ENCODE measurements at regions not wholly inside any gene's neighbourhood (a gene's known extent, or its start where the extent isn't known, plus 50 kb on each side); places are given as distances from the start of the nearest gene placed in this dataset.
"Not testable (repeated sequence)": the region's sequence is repeated elsewhere in the genome, so short reads cannot be mapped to it uniquely, and the experiment has no call there.

DNA sequence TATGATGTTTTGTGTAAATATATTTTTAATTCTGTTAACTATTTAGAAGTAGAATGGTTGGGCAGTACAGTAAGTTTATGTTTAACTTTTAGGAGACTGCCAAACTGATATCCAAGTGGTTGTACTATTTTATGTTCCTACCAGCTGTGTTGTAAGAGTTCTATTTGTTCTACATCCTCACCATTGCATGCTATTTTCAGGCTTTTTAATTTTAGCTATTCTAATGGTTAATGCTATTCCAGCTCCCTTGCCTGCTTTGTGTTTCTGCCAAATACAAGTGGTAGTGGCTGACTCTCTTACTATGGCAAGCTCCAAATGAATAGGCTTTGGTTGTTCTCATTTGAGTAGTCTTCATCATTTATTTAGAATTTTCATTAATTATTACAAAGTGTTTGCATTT is 476.4 kb downstream of the KIF4B start:
- no peak for DNase-seq

DNA sequence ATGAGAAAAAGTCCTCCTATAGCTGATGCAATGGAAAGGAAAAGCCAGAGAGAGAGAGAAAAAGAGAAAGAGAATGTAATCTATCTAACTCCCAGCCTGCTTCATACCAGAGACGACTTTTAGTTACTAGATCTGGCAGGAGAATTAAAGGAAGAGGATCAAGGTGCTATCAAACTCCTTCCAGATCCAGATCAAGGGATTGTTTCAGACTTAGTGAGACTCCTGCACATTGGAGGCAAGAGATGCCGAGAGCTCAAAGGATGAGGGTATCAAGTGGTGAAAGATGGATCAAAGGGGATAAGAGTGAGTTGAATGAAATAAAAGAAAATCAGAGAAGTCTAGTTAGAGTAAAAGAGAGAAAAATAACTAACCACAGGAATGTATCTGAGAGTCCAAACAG is 478.6 kb downstream of the KIF4B start:
- no peak for DNase-seq

DNA sequence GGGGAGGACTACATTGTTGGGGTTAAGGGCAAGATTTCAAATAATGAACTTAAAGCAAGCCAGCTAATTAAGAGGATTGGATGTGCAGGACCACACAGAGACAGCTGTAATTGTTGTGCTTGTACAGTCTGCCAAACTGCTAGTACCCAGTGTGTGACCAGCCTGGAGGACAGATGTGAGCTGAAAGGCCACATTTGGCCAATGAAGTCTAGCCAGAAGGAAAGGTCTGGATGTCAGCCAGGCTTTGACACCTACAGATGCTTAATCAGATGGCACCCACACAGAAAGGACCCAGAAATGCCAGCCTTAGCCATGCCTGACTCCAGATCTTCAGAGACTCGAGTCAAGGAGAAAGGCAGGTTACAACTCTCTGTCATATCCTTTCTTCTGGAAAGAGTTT is 491.1 kb downstream of the KIF4B start:
- no peak for DNase-seq

DNA sequence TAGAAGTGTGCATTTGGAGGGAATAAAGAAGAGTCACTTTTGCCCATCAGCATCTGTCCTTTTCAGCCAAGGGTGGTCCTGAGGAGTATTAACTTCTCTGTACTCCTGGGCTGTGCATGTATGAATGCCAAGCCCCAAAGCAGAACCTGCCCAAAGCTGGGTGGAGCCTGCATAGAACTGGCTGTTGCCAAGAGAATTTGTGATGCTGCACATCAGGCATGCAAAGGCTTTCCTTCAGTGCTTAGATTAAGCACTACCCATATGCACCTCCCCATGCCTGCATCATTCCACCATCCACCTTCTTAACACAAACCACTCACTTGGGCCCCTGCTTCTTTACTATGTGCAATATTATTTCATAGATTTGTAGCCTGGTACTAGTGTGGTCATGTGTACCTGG is 493.8 kb downstream of the KIF4B start:
- DNase-seq, result no peak

DNA sequence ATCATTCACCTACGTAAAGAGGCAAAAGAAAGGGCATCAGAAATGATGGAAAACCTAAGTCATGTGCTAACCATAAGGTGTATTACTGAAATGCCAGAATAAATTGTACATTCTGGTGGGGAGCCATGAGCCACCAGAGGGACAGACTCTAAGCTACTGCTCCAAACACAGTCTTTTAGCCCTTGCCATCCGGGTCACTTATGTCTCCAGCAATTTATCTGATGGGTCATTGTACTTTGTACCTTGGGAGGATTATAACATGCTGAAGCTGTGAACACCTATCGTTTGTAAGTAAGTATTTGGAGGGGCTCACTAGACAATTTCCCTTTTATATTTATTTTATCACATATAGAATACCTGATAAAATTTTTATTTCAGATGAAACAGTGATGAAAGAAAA is 495.1 kb downstream of the KIF4B start:
- DNase-seq, result no peak

DNA sequence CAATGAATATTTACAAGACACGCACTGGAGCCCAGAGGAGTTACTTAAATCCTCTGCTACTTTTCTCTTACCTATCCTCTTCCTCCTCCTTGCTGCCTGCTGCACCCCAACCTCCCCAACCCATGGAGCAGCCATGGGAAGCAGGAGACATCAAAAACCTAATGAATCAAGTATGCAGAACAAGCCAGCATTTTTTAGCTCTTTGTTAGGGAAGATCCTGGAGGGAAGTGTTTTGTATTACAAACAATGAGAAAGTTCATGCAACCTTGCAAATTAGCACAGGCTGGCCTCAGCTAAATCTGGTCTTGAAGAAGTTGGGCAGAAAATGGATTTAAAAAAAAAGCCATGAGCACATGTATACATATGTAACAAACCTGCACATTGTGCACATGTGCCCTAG is 498.8 kb downstream of the KIF4B start:
- no peak for DNase-seq

DNA sequence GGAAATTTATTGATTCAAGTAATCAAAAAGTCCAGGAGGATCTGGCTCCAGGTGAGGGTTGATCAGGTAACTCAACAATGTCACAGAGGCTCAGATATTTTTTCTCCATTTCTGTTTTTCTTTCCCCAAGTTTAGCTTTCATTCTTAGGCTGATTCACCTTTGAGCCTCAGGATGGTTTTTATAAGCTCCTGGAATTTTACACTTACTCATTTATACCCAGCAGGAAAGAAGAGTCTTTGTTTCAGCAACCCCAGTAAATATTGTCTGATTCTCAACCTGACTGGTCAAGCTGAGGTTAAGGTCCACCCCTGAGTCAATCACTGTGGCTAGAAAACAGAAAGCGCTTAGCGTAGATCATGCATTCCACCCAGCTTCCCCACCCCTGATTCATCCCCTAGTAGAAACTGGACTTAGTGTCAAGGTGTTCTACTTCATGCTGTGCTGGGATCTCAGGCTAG is 500.6 kb downstream of the KIF4B start:
- DNase-seq, result no peak

DNA sequence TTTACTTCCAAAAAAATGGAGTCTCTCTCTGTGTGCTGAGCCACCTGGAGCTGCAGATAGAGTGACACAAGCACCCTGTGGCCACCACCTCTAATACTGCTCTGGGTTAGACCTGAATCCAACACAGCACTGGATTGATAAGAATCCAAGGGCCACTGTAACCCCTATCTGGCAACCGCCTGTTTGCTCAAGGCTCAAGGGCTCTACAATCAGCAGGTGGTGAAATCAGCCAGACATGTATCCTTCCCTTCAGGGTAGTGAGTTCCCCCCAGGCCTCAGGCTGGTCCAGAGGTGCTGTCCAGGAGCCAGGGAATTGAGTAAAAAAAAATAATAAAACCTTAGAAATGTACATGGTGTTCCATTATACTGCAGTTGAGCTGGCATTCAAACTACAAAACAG is 509.0 kb downstream of the KIF4B start:
- DNase-seq, result no peak

DNA sequence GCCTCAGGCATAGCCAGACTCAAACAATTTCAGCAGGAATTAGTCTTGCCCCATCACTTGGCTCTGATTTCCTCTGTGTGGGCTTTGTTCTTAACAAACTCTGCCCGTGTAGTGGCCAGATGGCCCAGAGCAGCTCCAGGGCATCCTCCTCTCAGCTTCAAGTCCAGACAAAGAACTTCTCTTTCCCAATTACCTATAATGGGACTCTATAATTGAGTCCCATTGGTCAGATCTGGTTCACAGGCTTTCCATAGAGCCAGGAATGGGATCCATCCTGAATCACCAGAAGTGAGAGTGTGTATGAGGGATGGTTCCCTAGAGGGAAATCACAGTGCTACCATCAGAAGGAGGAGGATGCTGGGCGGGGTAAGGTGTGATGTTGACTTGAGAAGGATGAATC is 515.8 kb downstream of the KIF4B start:
- no peak for DNase-seq

DNA sequence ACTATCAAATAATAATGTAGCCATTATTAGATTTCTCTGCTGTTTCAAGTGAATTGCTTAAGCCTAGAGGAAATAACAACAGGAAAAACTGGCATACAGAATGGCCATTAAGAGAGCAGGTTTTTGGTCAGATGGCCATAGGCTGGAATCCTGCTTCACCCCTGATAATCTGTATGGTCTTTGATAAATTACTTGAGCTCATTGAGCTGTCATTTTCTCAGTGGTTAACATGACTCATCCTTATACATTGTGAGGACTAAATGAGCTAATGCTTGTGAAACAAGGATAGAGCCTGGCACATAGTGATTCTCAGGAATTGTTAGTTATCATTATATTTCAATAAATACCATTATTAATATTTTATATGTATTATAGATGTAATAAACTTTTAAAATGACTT is 516.5 kb downstream of the KIF4B start:
- DNase-seq, result no peak

DNA sequence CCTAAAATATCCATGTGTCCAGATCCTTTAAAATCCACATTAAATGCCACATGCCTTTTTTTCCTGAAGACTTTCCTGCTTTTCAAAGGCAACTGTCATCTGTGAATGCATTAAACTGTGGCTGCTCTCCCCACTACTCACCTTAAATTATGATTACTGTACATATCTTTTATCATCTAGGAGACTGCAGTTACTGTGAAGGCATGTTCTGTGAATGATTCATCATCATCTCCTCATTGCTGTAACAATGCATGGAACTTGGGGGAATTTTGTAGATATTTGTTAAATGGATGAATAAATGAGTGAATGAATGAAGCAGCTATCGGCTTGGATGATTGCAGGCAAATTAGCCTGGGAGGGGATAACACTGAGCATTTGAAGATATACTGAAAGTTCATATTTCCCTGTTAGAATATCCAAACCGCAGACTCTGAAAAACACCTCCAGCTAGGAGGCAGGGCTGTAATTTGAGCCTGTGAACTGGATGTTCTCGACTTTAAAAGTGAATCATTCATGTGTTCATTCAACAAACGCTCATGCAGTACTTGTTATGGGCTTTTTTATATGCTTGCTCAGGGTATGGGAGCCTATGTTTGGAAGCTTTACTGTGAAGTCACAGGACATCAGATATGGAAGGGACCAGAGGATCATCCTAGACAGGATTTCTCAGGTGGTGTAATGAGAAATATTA is 519.2 kb downstream of the KIF4B start:
- no peak for DNase-seq

DNA sequence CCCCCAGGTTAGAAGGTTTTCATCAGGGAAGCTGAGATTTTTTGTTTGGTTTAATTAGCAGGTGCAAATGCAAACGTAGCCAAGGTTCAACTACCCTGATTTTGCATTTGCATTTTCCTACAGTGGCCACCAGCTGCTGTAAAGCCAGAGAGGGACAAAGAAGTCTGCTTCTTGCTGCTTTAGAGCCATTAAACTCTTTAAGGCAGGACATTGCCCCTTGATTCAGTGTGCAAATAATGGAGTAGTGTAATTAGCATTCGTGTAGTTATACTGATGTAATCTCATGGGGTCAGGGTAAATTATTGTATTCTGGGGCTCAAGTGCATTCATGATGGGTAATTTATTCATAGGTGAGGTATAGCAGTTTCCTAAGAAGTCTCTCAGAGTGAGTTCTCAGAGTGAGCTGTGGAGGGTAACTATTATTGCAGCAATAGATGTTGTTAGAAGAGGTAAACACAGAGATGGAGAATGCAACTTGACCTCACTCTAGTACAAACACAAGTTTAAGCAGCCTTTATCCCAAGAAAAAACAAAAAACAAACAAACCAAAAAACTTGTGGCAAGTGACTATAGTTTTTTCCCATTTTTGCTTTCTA is 526.5 kb downstream of the KIF4B start:
- DNase-seq, result no peak

DNA sequence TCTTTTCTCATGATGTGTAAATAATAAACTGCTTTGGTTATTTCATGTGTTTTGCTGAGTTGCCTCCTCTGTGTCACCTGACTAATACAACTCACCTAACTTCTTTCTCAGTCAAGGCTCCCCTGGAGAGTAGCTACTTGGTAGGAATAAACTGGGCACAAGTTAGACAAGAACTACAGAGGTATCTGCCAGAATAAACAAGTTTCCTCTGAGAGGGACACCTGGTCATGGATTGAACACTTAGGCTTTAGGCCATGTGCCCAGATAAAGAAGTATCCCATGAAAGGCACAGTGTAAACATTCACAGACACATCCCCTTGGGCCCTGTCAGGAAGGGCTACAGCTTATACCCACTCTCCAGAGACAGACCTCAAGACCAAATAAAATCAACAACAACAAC is 532.5 kb downstream of the KIF4B start:
- DNase-seq, result no peak

DNA sequence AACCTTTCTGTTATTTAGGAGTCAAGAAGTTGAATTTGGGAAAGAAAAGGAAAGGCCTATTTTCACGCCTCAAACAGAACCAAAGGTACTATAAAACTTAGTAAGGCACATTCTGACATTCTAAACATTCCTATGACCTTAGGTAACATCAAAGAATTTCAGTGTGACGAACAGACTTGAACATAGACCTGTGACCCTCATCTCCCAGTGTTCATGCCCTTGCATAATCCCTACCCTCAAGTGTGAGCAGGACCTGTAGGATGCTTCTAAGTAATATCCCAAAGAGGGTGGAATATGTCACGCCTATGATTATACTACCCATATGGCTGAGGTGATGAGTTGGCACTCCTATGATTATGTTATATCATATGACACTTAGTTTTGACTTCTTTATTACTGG is 540.9 kb downstream of the KIF4B start:
- DNase-seq, result no peak

DNA sequence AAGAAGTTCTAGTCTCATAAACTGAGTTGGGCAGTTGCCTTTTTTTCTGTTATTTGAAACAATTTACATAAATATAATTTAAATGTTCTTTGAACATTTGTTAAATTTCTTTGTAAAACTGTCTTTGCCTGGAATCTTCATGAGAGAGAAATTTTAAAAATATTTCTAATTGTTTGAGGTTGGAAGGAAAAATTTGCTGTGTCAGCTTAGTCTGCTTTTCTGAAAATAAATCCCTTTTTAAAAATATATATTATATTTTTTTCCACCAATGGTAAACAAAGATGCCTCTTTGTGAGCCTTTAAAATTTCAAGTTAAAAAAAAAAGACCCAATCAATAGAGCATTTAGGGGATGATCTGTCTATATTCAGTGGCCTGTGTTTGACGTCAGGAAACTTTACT is 542.7 kb downstream of the KIF4B start:
- DNase-seq, result no peak

DNA sequence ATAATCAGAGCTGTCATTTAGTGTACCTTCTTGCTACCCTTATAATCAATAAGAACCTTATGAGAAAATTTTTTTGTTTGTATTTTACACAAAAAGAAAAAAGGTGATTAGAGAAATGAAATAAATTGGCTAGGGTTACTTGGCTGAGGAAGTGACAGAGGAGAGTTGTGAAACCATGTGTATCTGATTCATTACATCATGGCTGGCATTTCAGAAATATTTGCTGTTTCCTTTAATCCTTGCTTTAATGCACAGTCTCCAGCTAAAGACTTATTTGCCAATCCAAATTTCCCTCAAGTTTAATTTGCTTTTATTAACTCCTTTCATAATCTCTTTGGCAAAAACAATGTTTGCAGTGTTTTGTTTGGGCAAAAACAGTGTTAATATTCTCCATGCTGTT is 543.1 kb downstream of the KIF4B start:
- DNase-seq, result no peak

DNA sequence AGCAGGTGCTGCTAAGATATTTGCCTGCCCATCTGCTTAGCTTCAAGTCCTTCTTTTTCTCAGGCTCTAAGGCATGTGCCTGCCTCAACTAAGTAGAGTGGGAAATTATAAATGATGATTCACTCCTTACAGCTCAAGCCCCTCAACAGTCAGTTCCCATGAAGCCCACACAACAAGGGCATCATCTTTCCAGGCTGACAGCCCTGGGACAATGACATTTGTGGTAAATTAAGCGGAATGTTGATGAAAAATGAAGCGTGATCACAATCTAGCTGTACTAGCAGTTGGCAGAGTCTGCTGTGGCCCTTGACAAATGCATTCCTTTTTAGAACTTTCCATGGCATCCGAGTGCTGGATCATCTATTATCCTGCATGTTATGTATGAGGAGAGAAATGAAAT is 548.6 kb downstream of the KIF4B start:
- DNase-seq, result no peak

DNA sequence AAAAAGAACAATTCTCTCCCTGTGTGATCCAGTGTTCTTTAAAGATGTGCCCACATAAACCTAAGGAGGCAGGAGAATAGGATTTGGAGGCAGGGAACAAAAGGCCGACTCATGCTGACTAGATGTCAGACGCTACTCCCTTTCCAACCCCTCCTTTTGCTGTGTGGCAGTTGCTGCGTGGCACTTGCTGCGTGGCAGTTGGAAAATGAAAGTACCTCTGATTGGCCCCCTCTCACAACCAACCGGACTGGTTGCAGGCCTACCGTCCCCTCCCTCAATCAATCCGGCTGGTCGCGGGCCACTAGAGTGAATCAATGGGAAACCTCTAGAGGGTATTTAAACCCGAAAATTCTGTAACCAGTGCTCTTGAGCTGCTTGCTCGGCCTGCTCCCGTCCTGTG is 551.0 kb downstream of the KIF4B start:
- DNase-seq, result no peak

DNA sequence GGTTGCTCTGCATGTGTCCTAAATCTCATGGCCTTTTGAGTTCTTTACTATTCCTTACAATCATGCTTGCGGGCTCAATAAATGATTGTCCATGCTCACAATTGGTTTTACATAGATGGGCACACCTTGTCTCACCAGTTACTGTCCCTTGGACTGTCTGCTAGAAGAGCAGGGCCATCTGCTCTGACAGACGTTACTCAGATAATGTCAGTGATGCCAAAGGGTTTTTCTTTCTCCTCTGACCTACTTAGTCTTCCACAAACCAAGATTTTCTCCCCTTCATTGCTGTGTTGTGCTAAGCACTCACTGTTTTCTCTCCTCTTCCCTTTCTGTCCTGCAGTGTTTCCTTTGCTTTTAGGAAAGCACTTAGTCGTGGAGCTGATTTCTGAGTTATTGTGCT is 562.3 kb downstream of the KIF4B start:
- DNase-seq, result no peak

DNA sequence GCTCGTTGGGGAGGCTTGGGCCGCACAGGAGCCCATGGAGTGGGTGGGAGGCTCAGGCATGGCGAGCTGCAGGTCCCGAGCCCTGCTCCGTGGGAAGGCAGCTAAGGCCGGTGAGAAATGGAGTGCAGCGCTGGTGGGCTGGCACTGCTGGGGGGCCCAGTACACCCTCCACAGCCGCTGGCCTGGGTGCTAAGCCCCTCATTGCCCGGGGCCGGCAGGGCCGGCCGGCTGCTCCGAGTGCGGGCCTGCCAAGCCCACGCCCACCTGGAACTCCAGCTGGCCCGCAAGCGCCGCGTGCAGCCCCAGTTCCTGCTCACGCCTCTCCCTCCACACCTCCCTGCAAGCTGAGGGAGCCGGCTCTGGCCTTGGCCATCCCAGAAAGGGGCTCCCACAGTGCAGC is 573.3 kb downstream of the KIF4B start:
- not testable (repeated sequence) for DNase-seq

DNA sequence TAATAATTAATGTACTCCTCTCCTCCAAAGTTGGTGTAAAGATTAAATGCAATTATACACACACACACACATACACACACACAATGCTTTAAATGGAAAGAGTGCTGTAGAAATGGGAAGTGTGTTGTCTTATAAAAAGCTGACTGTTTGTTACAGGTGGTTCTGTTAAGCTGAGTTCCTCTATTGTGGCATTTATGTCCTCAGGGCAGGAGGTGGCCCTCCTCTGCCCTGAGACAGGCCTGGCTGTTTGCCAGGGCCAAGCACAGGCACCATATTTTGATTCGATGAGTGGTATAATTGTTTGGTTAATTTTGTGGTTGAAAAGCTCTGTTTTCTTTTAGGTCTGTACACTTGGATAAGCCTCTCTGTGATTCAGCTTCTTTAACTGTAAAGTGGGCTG is 573.9 kb downstream of the KIF4B start:
- DNase-seq, result no peak

DNA sequence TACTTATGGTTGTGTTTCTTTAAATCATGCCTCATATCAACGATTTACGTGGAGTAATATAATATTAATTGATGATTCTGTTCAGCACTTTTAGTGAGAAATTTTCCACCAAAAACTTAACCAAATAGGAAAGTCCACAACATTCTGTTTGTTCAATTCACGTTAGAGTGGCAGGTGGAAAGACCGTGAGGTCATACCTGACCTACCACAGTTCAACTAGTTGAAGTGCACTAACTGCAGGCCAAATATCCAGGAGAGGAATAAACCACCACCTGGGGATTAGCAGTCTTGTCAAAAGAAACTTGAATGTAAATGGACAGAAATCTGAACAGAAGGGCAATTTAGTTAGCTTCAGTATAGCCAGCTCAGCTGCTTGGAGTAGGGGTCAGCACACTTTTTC is 577.7 kb downstream of the KIF4B start:
- DNase-seq, result no peak

DNA sequence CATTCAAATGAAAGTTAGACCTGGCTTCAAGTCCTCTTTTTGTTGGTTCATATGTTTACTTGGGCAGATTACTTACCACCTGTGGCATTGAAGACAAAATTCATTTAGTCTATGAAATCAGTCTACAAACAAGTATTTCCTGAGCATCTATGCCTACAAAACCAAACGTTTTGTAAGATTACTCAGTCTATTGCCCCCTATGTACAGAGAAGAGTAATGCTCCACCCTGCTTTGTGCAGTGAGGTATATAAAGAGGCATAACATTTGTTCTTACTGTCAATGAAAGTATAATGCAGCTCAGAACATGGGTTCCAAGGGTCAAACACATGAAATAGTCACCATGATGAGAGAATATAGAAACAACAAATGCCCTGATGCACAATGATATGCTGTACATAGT is 580.7 kb downstream of the KIF4B start:
- DNase-seq, result no peak

DNA sequence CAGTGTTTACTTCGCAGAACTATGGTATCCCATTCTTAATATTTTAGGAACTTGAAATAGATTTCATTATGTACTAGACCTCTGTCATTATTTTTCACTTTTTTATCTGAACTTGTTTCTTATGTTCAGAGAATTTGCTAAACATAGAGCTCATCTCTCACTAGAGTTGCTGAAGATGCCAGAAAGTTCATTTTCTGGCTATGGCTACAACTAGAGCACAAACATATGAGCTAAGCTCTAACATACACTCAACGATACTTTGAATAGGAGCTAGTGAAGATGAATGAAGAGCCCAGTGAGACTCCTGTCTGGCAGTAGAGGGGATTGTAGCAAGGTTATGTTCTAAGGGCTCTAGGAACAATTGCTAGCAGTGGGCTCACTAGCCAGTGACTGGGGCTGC is 582.2 kb downstream of the KIF4B start:
- DNase-seq, result no peak

All from anterior cingulate cortex (tissue), 58 donors.